Lower leg skin (tissue), 4 donors: ENCODE measurements at regions not wholly inside any gene's neighbourhood (a gene's known extent, or its start where the extent isn't known, plus 50 kb on each side); places are given as distances from the start of the nearest gene placed in this dataset.

ENCODE experiments used
- DNase-seq, 2 donors: peaks; one replicate each; pipeline ENCODE4 v3.0.0-alpha.2; 2019; ENCODE audit warnings: low spot score in 2 of 2
- H3K4me3 ChIP-seq: fragments of 200-600 bp; sonication (generic); 2 replicates; pipeline ENCODE4 v1.5.1; 2017; ENCODE audit warnings: mild to moderate bottlenecking, low read depth; ENCODE audit not compliant: poor library complexity, severe bottlenecking
- CTCF ChIP-seq, 3 donors: fragments of 450-650 bp; IDR thresholded peaks; one replicate each; pipeline ENCODE4 v1.5.1; 2016; ENCODE audit warnings: antibody characterized with exemption in 3 of 3, mild to moderate bottlenecking in 3 of 3, moderate library complexity in 2 of 3
- POLR2A ChIP-seq, 2 donors: fragments of 450-650 bp; IDR thresholded peaks; one replicate each; pipeline ENCODE4 v1.6.1; 2016 to 2017; ENCODE audit warnings: antibody characterized with exemption in 2 of 2, mild to moderate bottlenecking in 1 of 2, moderate library complexity in 1 of 2
- WGBS, 2 donors: methylation state at CpG; one replicate each; pipeline ENCODE4 v1.1.5; 2018; 5-methylcytosine and 5-hydroxymethylcytosine counted together
- intact Hi-C: fragments of 100-400 bp; cut with DNase I; formaldehyde crosslinking; loops from one replicate; pipeline ENCODE4 v1.15.0; 2023; ENCODE audit warnings: low total_unique reads

DNA sequence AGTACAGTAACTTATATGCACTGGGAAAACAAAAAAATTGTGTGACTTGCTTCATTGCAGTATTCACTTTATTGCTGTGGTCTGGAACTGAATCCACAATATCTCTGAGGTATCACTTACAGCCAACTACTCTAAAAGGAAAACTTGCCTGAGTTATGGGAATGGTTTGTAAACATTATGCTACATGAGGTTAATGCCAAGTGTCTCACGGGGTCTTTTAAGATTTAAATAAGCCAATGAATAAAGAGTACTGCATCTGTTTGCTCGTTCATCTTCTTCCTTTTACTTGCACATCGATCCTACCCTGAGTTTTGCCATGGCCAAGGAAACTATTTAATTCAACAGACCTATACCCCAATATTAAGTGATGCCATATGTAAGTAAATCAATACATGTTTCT is 72.0 kb upstream of the API5 start:
- no peak for DNase-seq
- 68 to 70% methylated on average over 3 of the region's 3 CpGs for WGBS, 2 donors
- H3K4me3 ChIP-seq, result no peak overlapping the region
- intact Hi-C loops, result no loop called here
- TF ChIP-seq CTCF (IDR thresholded peaks at IDR 0.05), result no peak
- no peak for TF ChIP-seq POLR2A (IDR thresholded peaks at IDR 0.05)

DNA sequence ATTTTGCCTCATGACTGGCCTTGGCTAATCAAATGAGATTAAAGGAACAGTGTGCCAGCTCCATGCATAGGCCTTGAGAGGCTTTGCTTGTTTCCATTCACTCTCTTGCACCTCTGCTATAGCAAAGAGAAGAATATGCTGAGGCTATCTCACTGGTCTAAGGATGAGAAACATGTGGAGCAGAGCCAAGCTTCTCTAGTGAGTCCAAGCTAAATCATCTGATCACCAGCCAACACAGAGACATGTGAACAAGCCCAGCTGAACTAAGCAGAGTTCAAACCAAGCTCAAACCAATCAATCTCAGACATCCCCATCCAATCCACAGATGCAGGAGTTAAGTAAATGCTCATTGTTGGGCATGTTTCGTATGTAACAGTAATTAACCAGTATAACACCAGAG is 69.4 kb upstream of the API5 start:
- TF ChIP-seq POLR2A (IDR thresholded peaks at IDR 0.05) (no peak), CTCF (IDR thresholded peaks at IDR 0.05) (no peak)
- DNase-seq, result no peak
- 38 to 48% methylated on average over 1 of the region's 1 CpG for WGBS, 2 donors
- H3K4me3 ChIP-seq, result no peak overlapping the region
- intact Hi-C loops, result no loop called here

DNA sequence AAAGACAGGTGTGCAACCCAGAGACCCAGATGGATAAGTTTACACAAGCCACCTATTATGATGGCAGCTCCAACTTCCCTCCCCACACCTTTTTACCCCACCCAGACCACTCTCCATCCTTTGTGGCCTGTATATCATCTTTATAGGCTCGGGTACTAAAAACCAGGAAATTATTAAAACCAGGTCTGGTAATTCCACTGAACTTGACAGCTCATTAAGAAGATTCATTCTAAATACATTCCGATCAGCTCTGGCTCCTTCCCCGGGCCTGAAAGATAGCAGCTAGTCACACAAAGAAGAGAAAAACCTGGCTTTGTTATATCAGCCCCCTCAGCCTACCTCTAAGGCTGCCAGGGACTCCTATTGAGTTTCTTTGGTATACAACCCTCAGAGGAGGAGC is 67.9 kb upstream of the API5 start:
- TF ChIP-seq CTCF (IDR thresholded peaks at IDR 0.05) (no peak), POLR2A (IDR thresholded peaks at IDR 0.05) (no peak)
- H3K4me3 ChIP-seq, result no peak overlapping the region
- no peak for DNase-seq
- intact Hi-C loops, result no loop called here
- WGBS, 2 donors, result 19 to 25% methylated on average over 3 of the region's 3 CpGs

DNA sequence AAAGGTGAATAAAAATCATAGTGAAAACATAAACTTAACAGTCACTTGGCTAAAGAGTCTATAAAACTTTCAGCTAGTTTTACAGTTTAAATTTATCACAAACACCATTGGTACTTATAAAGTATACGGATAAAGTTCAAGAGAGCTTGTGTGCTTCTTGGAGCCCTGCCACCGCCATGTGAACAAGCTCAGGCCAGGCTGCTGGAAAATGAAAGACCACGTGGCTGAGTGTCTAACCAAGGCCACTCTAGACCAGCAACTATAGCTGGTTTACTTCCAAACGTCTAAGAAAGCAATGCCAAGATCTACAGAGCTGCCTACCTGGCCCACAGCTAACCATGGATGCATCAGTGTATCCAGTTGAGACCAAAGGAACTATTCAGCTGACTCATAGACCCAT is 66.3 kb upstream of the API5 start:
- intact Hi-C loops, result no loop called here
- no peak overlapping the region for H3K4me3 ChIP-seq
- DNase-seq, result no peak
- TF ChIP-seq CTCF (IDR thresholded peaks at IDR 0.05), result no peak
- TF ChIP-seq POLR2A (IDR thresholded peaks at IDR 0.05), result no peak
- 45 to 60% methylated on average over 4 of the region's 4 CpGs for WGBS, 2 donors

- DNase-seq, result no peak
- H3K4me3 ChIP-seq, result no peak overlapping the region
- TF ChIP-seq CTCF (IDR thresholded peaks at IDR 0.05) (no peak), POLR2A (IDR thresholded peaks at IDR 0.05) (no peak)
- intact Hi-C loops, result no loop called here
These were observed 61.5 kb upstream of the API5 start for GRCh38 chr11:43250309-43250708.

- intact Hi-C loops, result no loop called here
- 74 to 77% methylated on average over 2 of the region's 2 CpGs for WGBS, 2 donors
- H3K4me3 ChIP-seq, result no peak overlapping the region
- TF ChIP-seq POLR2A (IDR thresholded peaks at IDR 0.05) (no peak), CTCF (IDR thresholded peaks at IDR 0.05) (no peak)
- DNase-seq, result no peak
These were observed 50.0 kb upstream of the API5 start for GRCh38 chr11:43261775-43262174.
